ENCODE measurements at regions not wholly inside any gene's neighbourhood (a gene's known extent, or its start where the extent isn't known, plus 50 kb on each side); places are given as distances from the start of the nearest gene placed in this dataset.

DNA sequence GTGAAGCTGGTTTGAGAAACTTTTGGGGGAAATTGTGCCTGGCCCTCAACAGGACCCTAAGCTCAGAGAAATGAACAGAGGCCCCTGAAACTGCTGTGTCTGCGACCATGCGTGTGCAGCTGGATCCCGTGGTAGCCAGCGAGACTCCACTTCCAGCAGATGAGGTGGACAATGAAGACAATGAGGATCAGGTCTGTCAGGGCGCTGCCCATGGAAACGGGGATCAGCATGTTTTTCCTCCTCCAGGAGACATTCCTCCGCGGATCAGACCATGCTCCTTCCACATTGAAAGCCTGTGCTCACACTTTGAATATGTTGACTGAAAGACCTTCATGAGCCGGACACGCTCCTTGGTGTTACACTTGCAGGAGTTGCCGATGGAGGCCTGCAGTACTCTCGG is 1439.8 kb upstream of the ALCAM start:
- no peak for FAIRE-seq
- H3K36me3 ChIP-seq (ENCODE audit: control insufficient read depth in 2 of 3, insufficient read depth in 3 of 3, low read length in 3 of 3), result no peaks in the 10 kb centered on the region
- H3K4me3 ChIP-seq (ENCODE audit: low read length in 3 of 3), result no peak overlapping the region
- no peak overlapping the region for H3K27ac ChIP-seq (ENCODE audit: low read depth in 2 of 2, low read length in 2 of 2)
- H3K9me3 ChIP-seq (ENCODE audit: control insufficient read depth in 2 of 3, insufficient read depth in 1 of 3, low read length in 3 of 3), result no peaks in the 10 kb centered on the region
- H3K27me3 ChIP-seq (ENCODE audit: control insufficient read depth, insufficient read depth, low read length), result no peaks in the 10 kb centered on the region
- TF ChIP-seq, protein P1, sequence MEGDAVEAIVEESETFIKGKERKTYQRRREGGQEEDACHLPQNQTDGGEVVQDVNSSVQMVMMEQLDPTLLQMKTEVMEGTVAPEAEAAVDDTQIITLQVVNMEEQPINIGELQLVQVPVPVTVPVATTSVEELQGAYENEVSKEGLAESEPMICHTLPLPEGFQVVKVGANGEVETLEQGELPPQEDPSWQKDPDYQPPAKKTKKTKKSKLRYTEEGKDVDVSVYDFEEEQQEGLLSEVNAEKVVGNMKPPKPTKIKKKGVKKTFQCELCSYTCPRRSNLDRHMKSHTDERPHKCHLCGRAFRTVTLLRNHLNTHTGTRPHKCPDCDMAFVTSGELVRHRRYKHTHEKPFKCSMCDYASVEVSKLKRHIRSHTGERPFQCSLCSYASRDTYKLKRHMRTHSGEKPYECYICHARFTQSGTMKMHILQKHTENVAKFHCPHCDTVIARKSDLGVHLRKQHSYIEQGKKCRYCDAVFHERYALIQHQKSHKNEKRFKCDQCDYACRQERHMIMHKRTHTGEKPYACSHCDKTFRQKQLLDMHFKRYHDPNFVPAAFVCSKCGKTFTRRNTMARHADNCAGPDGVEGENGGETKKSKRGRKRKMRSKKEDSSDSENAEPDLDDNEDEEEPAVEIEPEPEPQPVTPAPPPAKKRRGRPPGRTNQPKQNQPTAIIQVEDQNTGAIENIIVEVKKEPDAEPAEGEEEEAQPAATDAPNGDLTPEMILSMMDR (IDR thresholded peaks at IDR 0.05; ENCODE audit: borderline replicate concordance, extremely low read depth, insufficient read depth), result no peak
- intact Hi-C loops (cut with DNase I), result no loop called here
- H3K9ac ChIP-seq (ENCODE audit: low read length in 3 of 3), result no peak overlapping the region
- H3K4me1 ChIP-seq (ENCODE audit: control insufficient read depth in 2 of 3, insufficient read depth in 2 of 3, low read depth in 1 of 3, low read length in 3 of 3), result no peaks in the 10 kb centered on the region
- peak in 1 of 5 donors; percentile 46 for DNase-seq

DNA sequence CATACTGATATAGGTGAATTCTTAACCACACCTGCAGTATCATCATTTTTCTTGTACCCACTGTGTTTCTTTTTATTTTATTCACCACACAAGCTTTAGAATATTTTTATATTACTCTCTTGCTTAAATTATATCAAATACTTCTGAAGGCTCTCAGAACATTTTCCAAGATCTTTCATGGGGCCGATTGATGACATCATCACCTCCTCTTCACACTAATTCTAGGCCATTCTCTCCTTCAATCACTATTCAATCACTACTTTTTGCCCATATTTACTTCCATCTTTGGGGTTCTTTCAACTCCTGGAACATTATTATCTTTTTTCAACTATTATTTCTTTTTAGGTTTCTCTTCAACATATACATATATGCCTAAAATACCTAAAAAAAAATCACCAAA is 1438.8 kb upstream of the ALCAM start:
- Histone ChIP-seq H3K9ac (ENCODE audit: low read length in 3 of 3) (no peak overlapping the region), H3K27ac (ENCODE audit: low read depth in 2 of 2, low read length in 2 of 2) (no peak overlapping the region), H3K4me3 (ENCODE audit: low read length in 3 of 3) (no peak overlapping the region), H3K4me1 (ENCODE audit: control insufficient read depth in 2 of 3, insufficient read depth in 2 of 3, low read depth in 1 of 3, low read length in 3 of 3) (no peaks in the 10 kb centered on the region), H3K27me3 (ENCODE audit: control insufficient read depth, insufficient read depth, low read length) (no peaks in the 10 kb centered on the region), H3K36me3 (ENCODE audit: control insufficient read depth in 2 of 3, insufficient read depth in 3 of 3, low read length in 3 of 3) (no peaks in the 10 kb centered on the region), H3K9me3 (ENCODE audit: control insufficient read depth in 2 of 3, insufficient read depth in 1 of 3, low read length in 3 of 3) (no peaks in the 10 kb centered on the region)
- FAIRE-seq, result no peak
- intact Hi-C loops (cut with DNase I), result no loop called here
- DNase-seq, result no peak
- TF ChIP-seq, protein P1 (IDR thresholded peaks at IDR 0.05; ENCODE audit: borderline replicate concordance, extremely low read depth, insufficient read depth), result no peak

DNA sequence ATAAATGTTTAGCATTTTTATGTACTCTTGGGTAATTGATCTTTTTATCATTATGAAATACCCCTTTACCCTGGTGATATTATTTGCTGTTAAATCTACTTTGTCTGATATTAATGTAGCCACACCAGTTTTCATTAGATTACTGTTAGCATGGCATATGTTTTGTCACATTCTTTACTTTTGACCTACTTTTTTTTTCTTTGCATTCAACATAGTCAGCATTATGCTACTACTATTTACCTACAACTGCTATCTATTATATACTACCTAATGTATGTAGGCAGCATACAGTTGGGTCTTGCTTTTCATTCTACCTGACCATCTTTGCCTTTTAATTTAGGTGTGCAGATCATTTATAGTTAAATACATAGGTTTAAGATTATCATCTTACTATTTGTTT is 1429.6 kb upstream of the ALCAM start:
- no peaks in the 10 kb centered on the region for H3K9me3 ChIP-seq (ENCODE audit: control insufficient read depth in 2 of 3, insufficient read depth in 1 of 3, low read length in 3 of 3)
- H3K36me3 ChIP-seq (ENCODE audit: control insufficient read depth in 2 of 3, insufficient read depth in 3 of 3, low read length in 3 of 3), result no peaks in the 10 kb centered on the region
- intact Hi-C loops (cut with DNase I), result no loop called here
- no peaks in the 10 kb centered on the region for H3K27me3 ChIP-seq (ENCODE audit: control insufficient read depth, insufficient read depth, low read length)
- no peaks in the 10 kb centered on the region for H3K4me1 ChIP-seq (ENCODE audit: control insufficient read depth in 2 of 3, insufficient read depth in 2 of 3, low read depth in 1 of 3, low read length in 3 of 3)
- H3K4me3 ChIP-seq (ENCODE audit: low read length in 3 of 3), result no peak overlapping the region
- H3K27ac ChIP-seq (ENCODE audit: low read depth in 2 of 2, low read length in 2 of 2), result no peak overlapping the region
- H3K9ac ChIP-seq (ENCODE audit: low read length in 3 of 3), result no peak overlapping the region
- DNase-seq (no peak), FAIRE-seq (no peak)
- TF ChIP-seq, protein P1 (IDR thresholded peaks at IDR 0.05; ENCODE audit: borderline replicate concordance, extremely low read depth, insufficient read depth), result no peak

DNA sequence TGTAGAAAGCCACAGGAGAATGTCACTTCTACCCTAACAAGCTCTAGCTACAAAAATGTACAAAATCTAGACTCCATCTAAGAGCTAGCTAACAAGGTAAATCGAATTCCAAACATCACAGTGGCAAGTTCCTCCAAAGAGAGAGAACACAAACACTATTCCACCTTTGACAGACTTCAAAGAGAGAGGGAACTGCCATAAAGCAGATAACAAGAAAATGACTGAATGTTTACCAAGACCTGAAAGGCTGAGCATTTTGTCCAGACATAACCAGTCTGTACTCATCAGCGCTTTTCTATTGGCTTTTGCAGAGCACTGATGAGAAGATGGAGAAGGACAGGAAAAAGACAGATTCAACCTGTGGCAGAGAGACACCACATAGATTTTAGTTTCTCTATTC is 1419.6 kb upstream of the ALCAM start:
- no peak for DNase-seq
- H3K4me3 ChIP-seq (ENCODE audit: low read length in 3 of 3), result no peak overlapping the region
- H3K4me1 ChIP-seq (ENCODE audit: control insufficient read depth in 2 of 3, insufficient read depth in 2 of 3, low read depth in 1 of 3, low read length in 3 of 3), result no peaks in the 10 kb centered on the region
- no peak overlapping the region for H3K27ac ChIP-seq (ENCODE audit: low read depth in 2 of 2, low read length in 2 of 2)
- no peaks in the 10 kb centered on the region for H3K9me3 ChIP-seq (ENCODE audit: control insufficient read depth in 2 of 3, insufficient read depth in 1 of 3, low read length in 3 of 3)
- no peak for FAIRE-seq
- TF ChIP-seq, protein P1 (IDR thresholded peaks at IDR 0.05; ENCODE audit: borderline replicate concordance, extremely low read depth, insufficient read depth), result no peak
- H3K27me3 ChIP-seq (ENCODE audit: control insufficient read depth, insufficient read depth, low read length), result no peaks in the 10 kb centered on the region
- H3K36me3 ChIP-seq (ENCODE audit: control insufficient read depth in 2 of 3, insufficient read depth in 3 of 3, low read length in 3 of 3), result no peaks in the 10 kb centered on the region
- H3K9ac ChIP-seq (ENCODE audit: low read length in 3 of 3), result no peak overlapping the region
- intact Hi-C loops (cut with DNase I), result no loop called here
